ENCODE measurements at regions not wholly inside any gene's neighbourhood (a gene's known extent, or its start where the extent isn't known, plus 50 kb on each side); places are given as distances from the start of the nearest gene placed in this dataset.
A peak's percentile ranks its signal among the peaks of the same experiment; 100 is the strongest.
"Not testable (repeated sequence)": the region's sequence is repeated elsewhere in the genome, so short reads cannot be mapped to it uniquely, and the experiment has no call there.

- no peaks in the 10 kb centered on the region for H3K9me3 Mint-ChIP-seq
- H3K27ac Mint-ChIP-seq = no peak overlapping the region
- H3K4me3 Mint-ChIP-seq = no peak overlapping the region
- peaks cover 17% of the 10 kb centered on the region for H3K27me3 Mint-ChIP-seq
- DNase-seq = no peak
- CTCF ChIA-PET = no interaction called here
- H3K4me1 Mint-ChIP-seq = peaks cover 18% of the 10 kb centered on the region
- no peaks in the 10 kb centered on the region for H3K36me3 Mint-ChIP-seq (ENCODE audit: low read depth)
- POLR2A ChIA-PET = no interaction called here
Measured at GRCh38 chr2:109700680-109701274, 86.6 kb downstream of the SOWAHC start.

- ChIA-PET CTCF (no interaction called here), POLR2A (no interaction called here)
- H3K4me1 Mint-ChIP-seq = peaks cover 18% of the 10 kb centered on the region
- DNase-seq = no peak
- H3K4me3 Mint-ChIP-seq = no peak overlapping the region
- no peaks in the 10 kb centered on the region for H3K36me3 Mint-ChIP-seq (ENCODE audit: low read depth)
- no peaks in the 10 kb centered on the region for H3K9me3 Mint-ChIP-seq
- no peak overlapping the region for H3K27ac Mint-ChIP-seq
- peaks cover 16% of the 10 kb centered on the region for H3K27me3 Mint-ChIP-seq
Measured at GRCh38 chr2:109701362-109701761, 87.2 kb downstream of the SOWAHC start.

DNA sequence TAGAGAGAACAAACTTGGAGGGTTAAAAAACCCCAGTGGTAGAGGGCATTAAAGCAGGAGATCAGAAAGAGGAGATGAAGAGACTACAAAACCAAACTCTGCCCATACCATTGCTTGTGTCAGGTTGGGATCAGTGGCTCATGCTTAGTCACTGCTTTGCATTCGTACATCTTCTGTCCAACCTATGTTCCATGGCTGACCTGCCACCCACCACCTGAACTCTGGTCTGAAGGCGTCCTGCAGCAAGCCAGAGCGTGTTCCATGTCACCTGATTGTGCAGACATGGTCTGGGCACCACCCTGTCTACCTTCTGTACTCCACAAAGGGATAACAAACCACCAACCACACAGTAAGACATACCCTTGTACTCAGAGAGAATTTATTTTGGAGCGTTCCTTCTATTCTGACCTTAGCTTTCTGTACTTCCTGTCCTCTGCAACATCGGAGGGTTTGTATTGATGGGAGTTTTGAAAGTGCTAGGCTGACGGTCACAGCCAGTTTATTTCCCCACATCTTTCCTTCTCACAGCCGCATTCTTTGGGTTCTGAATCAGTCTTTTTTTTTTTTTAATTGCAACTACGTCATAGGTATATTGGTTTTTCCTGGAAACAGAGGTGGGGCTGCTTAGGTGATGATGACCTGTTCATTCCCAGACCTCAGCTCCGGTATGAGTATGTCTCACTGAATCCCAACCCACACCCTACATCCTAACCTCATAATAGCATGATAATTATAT lies 88.3 kb downstream of the SOWAHC start:
- no peak for DNase-seq
- Mint-ChIP-seq H3K4me1 (peaks cover 18% of the 10 kb centered on the region), H3K4me3 (no peak overlapping the region), H3K27me3 (peaks cover 14% of the 10 kb centered on the region), H3K27ac (peak overlapping the region; percentile 53), H3K9me3 (no peaks in the 10 kb centered on the region), H3K36me3 (ENCODE audit: low read depth) (no peaks in the 10 kb centered on the region)
- ChIA-PET CTCF (no interaction called here), POLR2A (interaction anchor here (0.7 kb wide), 1 partner anchor 1527 kb away, joined by 3 read pairs; no protein-coding TSS in a partner anchor)

DNA sequence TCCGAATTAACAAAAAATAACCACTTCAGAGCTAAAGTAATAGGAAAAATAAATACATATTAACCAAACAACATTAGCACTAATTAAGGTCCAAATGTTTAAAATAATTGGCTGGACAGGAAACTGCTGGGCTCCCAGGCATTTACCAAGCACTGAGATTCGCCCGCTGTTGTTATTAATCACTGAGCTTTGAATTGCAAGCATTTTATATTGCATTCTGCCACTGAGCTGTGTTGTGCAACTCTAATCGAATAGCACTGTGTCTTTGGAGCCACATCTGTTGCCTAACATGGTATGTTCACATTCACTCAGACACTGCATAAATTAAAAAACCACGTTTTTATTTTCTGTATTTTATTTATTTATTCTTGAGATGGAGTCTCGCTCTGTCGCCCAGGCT lies 88.9 kb downstream of the SOWAHC start:
- no peak for DNase-seq
- ChIA-PET CTCF (no interaction called here), POLR2A (interaction anchor here (0.7 kb wide), 1 partner anchor 1527 kb away, joined by 3 read pairs; no protein-coding TSS in a partner anchor)
- Mint-ChIP-seq H3K27ac (no peak overlapping the region), H3K4me1 (peaks cover 18% of the 10 kb centered on the region), H3K27me3 (peaks cover 13% of the 10 kb centered on the region), H3K9me3 (no peaks in the 10 kb centered on the region), H3K4me3 (no peak overlapping the region), H3K36me3 (ENCODE audit: low read depth) (no peaks in the 10 kb centered on the region)

GRCh38 chr2:109703798-109704197 lies 89.6 kb downstream of the SOWAHC start:
- H3K9me3 Mint-ChIP-seq = no peaks in the 10 kb centered on the region
- no peak overlapping the region for H3K27ac Mint-ChIP-seq
- H3K27me3 Mint-ChIP-seq = peaks cover 9% of the 10 kb centered on the region
- H3K4me3 Mint-ChIP-seq = no peak overlapping the region
- ChIA-PET POLR2A (no interaction called here), CTCF (no interaction called here)
- H3K4me1 Mint-ChIP-seq = peaks cover 18% of the 10 kb centered on the region
- no peaks in the 10 kb centered on the region for H3K36me3 Mint-ChIP-seq (ENCODE audit: low read depth)
- DNase-seq = no peak

DNA sequence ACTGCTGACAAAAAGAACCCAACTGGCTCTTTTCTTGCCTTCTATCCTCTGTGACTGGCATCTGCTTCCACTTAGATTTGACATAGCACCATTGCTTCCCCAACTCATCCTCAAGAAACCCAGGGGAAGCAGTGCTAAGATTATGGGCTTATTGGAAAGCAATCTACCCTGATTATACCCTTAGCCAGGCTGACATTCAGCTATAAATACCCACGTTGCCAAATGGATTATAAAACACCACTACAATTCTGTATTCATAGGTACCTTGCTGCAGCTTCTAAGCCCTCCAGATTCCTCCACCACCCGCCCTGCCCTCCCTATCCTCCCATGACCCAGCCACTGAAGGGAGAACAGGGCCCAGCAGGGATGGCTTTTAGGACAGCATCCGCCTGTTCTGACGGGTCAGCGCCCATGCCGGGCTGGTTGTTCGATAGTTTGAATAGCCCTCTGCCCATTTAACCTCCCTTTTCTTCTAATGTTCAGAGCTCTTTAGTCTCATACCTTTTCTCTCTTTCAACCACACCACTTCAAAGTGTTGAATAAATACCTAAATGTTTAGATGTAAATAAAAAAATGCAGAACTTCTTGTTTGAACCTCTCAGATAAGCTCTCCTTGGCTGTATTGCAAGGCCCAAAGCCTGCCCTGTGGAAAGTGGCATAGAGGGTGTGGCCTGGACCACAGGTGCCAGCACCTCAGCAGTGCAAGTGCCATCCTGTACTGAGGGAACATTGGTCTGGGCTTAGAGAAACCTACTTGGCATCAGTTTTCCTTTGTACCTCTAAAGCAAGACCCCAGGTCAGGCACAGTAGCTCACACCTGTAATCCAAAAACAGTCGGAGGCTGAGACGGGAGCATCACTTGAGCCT lies 86.6 kb upstream of the RGPD5 start:
- no peak overlapping the region for H3K4me3 Mint-ChIP-seq

DNA sequence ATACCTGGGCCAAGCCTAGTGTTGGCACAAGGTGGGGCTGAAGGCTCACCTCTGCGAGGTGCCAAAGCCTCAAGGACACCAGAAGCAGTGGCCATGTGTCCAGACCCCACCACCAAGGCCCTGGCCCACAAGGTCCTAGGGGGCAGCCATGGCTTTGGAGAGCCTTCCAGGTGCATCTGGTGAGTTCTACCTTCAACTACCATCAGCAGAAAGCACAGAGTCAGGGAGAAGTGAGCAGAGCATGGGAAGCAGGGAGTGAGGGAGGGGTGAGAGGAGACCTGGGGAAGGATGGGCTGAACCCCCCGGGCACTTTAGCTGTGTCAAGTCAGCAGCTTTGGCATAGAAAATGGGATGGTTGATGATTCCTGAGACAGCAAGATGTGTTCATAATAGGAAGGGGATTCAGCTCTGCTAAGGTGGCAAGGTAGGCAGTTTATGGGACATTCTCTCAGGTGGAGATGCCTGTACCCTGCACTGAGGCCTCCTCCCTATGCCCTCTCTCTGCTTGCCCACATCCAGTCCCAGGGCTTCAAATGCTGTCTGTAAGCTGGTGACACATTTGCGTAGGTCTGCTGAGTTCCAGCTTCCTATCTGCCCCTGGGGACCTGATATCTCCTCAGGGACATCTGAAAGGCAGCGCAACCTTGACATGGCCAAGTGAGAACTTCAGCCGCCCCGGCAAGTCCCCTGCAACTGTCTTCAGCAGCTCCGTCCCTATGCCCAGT lies 83.4 kb upstream of the RGPD5 start:
- no peaks in the 10 kb centered on the region for H3K9me3 Mint-ChIP-seq
- no peaks in the 10 kb centered on the region for H3K27me3 Mint-ChIP-seq
- CTCF ChIA-PET = no interaction called here
- no peaks in the 10 kb centered on the region for H3K36me3 Mint-ChIP-seq (ENCODE audit: low read depth)
- no peaks in the 10 kb centered on the region for H3K4me1 Mint-ChIP-seq
- DNase-seq = no peak
- POLR2A ChIA-PET = no interaction called here
- H3K27ac Mint-ChIP-seq = no peak overlapping the region
- no peak overlapping the region for H3K4me3 Mint-ChIP-seq

More for the DNA sequence above, 86.6 kb upstream of the RGPD5 start:
- Mint-ChIP-seq H3K4me1 (peaks cover 6% of the 10 kb centered on the region), H3K9me3 (no peaks in the 10 kb centered on the region), H3K36me3 (ENCODE audit: low read depth) (no peaks in the 10 kb centered on the region), H3K27ac (no peak overlapping the region), H3K27me3 (no peaks in the 10 kb centered on the region)
- CTCF ChIA-PET = no interaction called here
- DNase-seq = no peak
- POLR2A ChIA-PET = no interaction called here

GRCh38 chr2:109711230-109712122 lies 82.6 kb upstream of the RGPD5 start:
- Mint-ChIP-seq H3K27me3 (peaks cover 2% of the 10 kb centered on the region), H3K9me3 (no peaks in the 10 kb centered on the region), H3K4me3 (no peak overlapping the region), H3K27ac (no peak overlapping the region), H3K36me3 (ENCODE audit: low read depth) (no peaks in the 10 kb centered on the region), H3K4me1 (no peaks in the 10 kb centered on the region)
- DNase-seq = no peak
- ChIA-PET CTCF (no interaction called here), POLR2A (no interaction called here)

- no peaks in the 10 kb centered on the region for H3K9me3 Mint-ChIP-seq
- CTCF ChIA-PET = no interaction called here
- no peak overlapping the region for H3K27ac Mint-ChIP-seq
- no peak overlapping the region for H3K4me3 Mint-ChIP-seq
- no peaks in the 10 kb centered on the region for H3K4me1 Mint-ChIP-seq
- peaks cover 2% of the 10 kb centered on the region for H3K27me3 Mint-ChIP-seq
- no peaks in the 10 kb centered on the region for H3K36me3 Mint-ChIP-seq (ENCODE audit: low read depth)
- DNase-seq = no peak
- POLR2A ChIA-PET = no interaction called here
Measured at GRCh38 chr2:109712123-109712449, 82.0 kb upstream of the RGPD5 start.

DNA sequence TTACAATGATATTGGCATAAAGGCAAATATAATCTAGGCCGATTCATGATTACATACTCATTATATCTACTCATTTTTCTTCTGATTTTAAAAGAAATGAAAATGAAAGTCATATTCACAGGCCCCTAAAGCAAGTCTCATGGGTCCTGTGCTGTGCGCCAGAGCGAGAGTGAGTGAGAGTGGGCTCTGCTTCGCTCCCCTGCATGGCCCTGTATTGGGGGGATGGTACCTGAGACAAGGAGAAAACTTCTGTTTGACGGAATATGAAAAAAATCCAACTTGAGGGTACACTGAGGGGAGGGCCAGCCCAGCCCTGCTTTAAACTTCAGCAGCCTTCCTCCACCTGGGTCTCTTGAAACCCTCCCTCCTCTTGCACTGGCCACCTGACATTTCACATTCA lies 81.4 kb upstream of the RGPD5 start:
- Mint-ChIP-seq H3K36me3 (ENCODE audit: low read depth) (no peaks in the 10 kb centered on the region), H3K9me3 (no peaks in the 10 kb centered on the region), H3K4me3 (no peak overlapping the region), H3K27ac (no peak overlapping the region), H3K4me1 (no peaks in the 10 kb centered on the region), H3K27me3 (peaks cover 2% of the 10 kb centered on the region)
- POLR2A ChIA-PET = no interaction called here
- no peak for DNase-seq
- CTCF ChIA-PET = no interaction called here

GRCh38 chr2:109715313-109715805 lies 78.7 kb upstream of the RGPD5 start:
- H3K9me3 Mint-ChIP-seq = no peaks in the 10 kb centered on the region
- DNase-seq = no peak
- CTCF ChIA-PET = interaction anchor here (2.3 kb wide), 1 partner anchor 169 kb away, joined by 7 read pairs; no protein-coding TSS in a partner anchor
- no peaks in the 10 kb centered on the region for H3K36me3 Mint-ChIP-seq (ENCODE audit: low read depth)
- H3K27me3 Mint-ChIP-seq = peaks cover 2% of the 10 kb centered on the region
- H3K4me1 Mint-ChIP-seq = no peaks in the 10 kb centered on the region
- POLR2A ChIA-PET = no interaction called here
- no peak overlapping the region for H3K27ac Mint-ChIP-seq
- H3K4me3 Mint-ChIP-seq = no peak overlapping the region

DNA sequence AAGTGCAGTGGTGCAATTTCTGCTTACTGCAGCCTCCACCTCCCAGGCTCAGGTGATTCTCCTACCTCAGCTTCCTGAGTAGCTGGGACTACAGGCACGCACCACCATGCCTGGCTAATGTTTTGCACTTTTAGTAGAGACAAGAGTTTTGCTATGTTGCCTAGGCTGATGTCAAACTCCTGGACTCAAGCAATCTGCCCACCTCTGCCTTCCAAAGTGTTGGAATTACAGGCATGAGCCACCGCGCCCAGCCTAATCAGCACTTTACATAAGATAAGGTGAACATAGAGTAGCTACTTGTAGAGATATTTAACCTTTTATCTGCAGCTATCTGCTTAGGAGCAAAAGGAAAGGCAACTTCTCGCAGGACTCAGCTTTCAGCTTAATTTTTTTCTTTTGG lies 77.5 kb upstream of the RGPD5 start:
- H3K36me3 Mint-ChIP-seq (ENCODE audit: low read depth); POLR2A ChIA-PET; H3K27me3 Mint-ChIP-seq; H3K4me3 Mint-ChIP-seq; H3K4me1 Mint-ChIP-seq; CTCF ChIA-PET; DNase-seq; H3K9me3 Mint-ChIP-seq; H3K27ac Mint-ChIP-seq: not testable (repeated sequence)

All from activated CD4-positive, alpha-beta memory T cell treated with anti-CD3 and anti-CD28 coated beads, Interleukin-2, amount 10 ng/mL, durations not matched to agents 7 days and 5 days (primary cell).